ENCODE measurements at regions not wholly inside any gene's neighbourhood (a gene's known extent, or its start where the extent isn't known, plus 50 kb on each side); places are given as distances from the start of the nearest gene placed in this dataset.

DNA sequence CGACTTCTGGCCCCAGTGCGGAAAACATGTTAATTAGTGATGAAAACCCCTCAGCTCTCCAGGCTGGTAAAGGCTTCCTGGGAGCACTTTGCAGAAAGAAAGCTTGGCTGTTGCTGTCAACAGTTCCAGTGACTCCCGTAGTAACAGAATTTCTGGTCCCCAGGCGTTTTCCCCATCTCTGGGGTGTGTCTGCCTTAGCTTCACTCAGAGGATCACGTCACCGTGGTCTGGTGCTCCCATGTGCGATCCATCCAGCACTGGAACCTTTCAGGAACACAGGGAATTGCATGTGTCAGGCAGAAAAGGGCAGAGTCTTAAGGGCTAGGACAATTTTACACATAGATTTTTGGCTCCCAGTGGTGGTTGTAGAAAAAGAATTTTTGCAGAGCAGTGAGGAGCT lies 470.4 kb upstream of the USP24 start:
- peaks cover 12% of the 10 kb centered on the region; the same call in 1 of the 2 replicates for H3K9me3 ChIP-seq (ENCODE audit: insufficient read depth, low read length)
- no peak for TF ChIP-seq YY1 (IDR thresholded peaks at IDR 0.05; ENCODE audit: insufficient read depth, insufficient read length)
- no peak for TF ChIP-seq SUZ12 (IDR thresholded peaks at IDR 0.05; ENCODE audit: extremely low read depth, insufficient read depth, insufficient read length)
- no peak for TF ChIP-seq ZNF274 (IDR thresholded peaks at IDR 0.05; ENCODE audit: low read depth, low read length)
- no peaks in the 10 kb centered on the region for H3K36me3 ChIP-seq (ENCODE audit: insufficient read depth, insufficient read length, low read length)
- no peak for DNase-seq (ENCODE audit: low read depth, low spot score)
- H3K9ac ChIP-seq (ENCODE audit: insufficient read length, low read depth) = no peak overlapping the region
- H3K4me3 ChIP-seq (ENCODE audit: insufficient read length, low read depth) = no peak overlapping the region
- no peaks in the 10 kb centered on the region for H3K4me1 ChIP-seq (ENCODE audit: insufficient read depth, insufficient read length)
- H3K27me3 ChIP-seq (ENCODE audit: insufficient read depth, insufficient read length) = no peaks in the 10 kb centered on the region

DNA sequence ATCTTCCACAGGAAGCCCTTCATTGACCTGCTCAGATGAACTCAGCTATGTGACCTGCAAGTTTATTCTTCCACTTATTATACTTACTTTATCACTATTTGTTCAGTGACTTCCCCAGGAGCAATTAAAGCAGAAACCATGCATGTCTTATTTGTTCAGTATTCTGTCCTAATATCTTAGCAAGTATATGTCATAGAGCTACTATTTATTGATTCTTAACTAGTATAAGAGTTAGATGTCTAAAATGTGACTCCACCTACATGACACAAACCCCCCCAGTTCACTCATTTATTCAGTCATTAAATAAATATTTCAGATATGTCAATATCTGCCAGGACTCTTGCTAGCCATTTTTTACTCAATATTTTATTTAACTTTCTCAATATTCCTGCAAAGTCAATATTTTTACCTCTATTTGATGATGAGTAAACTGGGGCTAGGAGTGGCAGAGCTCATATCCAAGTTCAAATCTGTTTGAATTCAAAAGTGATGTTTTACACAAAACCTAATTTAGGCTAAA lies 469.0 kb upstream of the USP24 start:
- Histone ChIP-seq H3K9me3 (ENCODE audit: insufficient read depth, low read length) (peaks cover 12% of the 10 kb centered on the region; the same call in 1 of the 2 replicates), H3K4me3 (ENCODE audit: insufficient read length, low read depth) (no peak overlapping the region), H3K36me3 (ENCODE audit: insufficient read depth, insufficient read length, low read length) (no peaks in the 10 kb centered on the region), H3K4me1 (ENCODE audit: insufficient read depth, insufficient read length) (no peaks in the 10 kb centered on the region), H3K27me3 (ENCODE audit: insufficient read depth, insufficient read length) (no peaks in the 10 kb centered on the region), H3K9ac (ENCODE audit: insufficient read length, low read depth) (no peak overlapping the region)
- DNase-seq (ENCODE audit: low read depth, low spot score) = no peak
- TF ChIP-seq YY1 (IDR thresholded peaks at IDR 0.05; ENCODE audit: insufficient read depth, insufficient read length) (no peak), SUZ12 (IDR thresholded peaks at IDR 0.05; ENCODE audit: extremely low read depth, insufficient read depth, insufficient read length) (no peak), ZNF274 (IDR thresholded peaks at IDR 0.05; ENCODE audit: low read depth, low read length) (no peak)

GRCh38 chr1:55682198-55682597 lies 467.0 kb upstream of the USP24 start:
- Histone ChIP-seq H3K36me3 (ENCODE audit: insufficient read depth, insufficient read length, low read length) (no peaks in the 10 kb centered on the region), H3K4me3 (ENCODE audit: insufficient read length, low read depth) (no peak overlapping the region), H3K4me1 (ENCODE audit: insufficient read depth, insufficient read length) (no peaks in the 10 kb centered on the region), H3K9me3 (ENCODE audit: insufficient read depth, low read length) (peaks cover 12% of the 10 kb centered on the region; the same call in 1 of the 2 replicates), H3K9ac (ENCODE audit: insufficient read length, low read depth) (no peak overlapping the region), H3K27me3 (ENCODE audit: insufficient read depth, insufficient read length) (no peaks in the 10 kb centered on the region)
- no peak for DNase-seq (ENCODE audit: low read depth, low spot score)
- no peak for TF ChIP-seq ZNF274 (IDR thresholded peaks at IDR 0.05; ENCODE audit: low read depth, low read length)

- Histone ChIP-seq H3K9ac (ENCODE audit: insufficient read length, low read depth) (no peak overlapping the region), H3K4me1 (ENCODE audit: insufficient read depth, insufficient read length) (no peaks in the 10 kb centered on the region), H3K27me3 (ENCODE audit: insufficient read depth, insufficient read length) (no peaks in the 10 kb centered on the region), H3K4me3 (ENCODE audit: insufficient read length, low read depth) (no peak overlapping the region), H3K36me3 (ENCODE audit: insufficient read depth, insufficient read length, low read length) (no peaks in the 10 kb centered on the region), H3K9me3 (ENCODE audit: insufficient read depth, low read length) (peaks cover 12% of the 10 kb centered on the region; the same call in 1 of the 2 replicates)
- DNase-seq (ENCODE audit: low read depth, low spot score) = no peak
- TF ChIP-seq ZNF274 (IDR thresholded peaks at IDR 0.05; ENCODE audit: low read depth, low read length) = no peak
- TF ChIP-seq SUZ12 (IDR thresholded peaks at IDR 0.05; ENCODE audit: extremely low read depth, insufficient read depth, insufficient read length) = no peak
These were observed 464.8 kb upstream of the USP24 start for GRCh38 chr1:55679971-55680370.

DNA sequence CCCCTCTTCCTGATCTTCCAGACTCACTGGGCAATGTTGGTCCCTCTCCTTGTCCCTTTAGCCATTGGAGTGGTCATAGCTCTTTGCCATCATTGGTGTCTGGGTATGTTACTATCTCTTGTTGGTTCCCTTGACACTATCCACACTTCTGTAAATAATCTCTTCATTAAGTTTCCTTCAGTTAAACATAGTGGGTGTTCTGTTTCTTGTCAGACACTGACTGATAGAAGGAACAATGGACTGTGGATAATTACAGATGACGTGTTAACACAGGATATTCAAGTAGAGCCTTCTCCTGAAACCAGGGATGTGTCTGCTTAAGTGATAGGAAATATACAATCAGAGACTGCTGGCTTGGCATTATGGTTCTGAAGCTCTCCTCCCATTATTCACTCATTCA lies 458.3 kb upstream of the USP24 start:
- DNase-seq (ENCODE audit: low read depth, low spot score) = no peak
- Histone ChIP-seq H3K4me1 (ENCODE audit: insufficient read depth, insufficient read length) (no peaks in the 10 kb centered on the region), H3K36me3 (ENCODE audit: insufficient read depth, insufficient read length, low read length) (no peaks in the 10 kb centered on the region), H3K9me3 (ENCODE audit: insufficient read depth, low read length) (no peaks in the 10 kb centered on the region), H3K27me3 (ENCODE audit: insufficient read depth, insufficient read length) (no peaks in the 10 kb centered on the region), H3K4me3 (ENCODE audit: insufficient read length, low read depth) (no peak overlapping the region), H3K9ac (ENCODE audit: insufficient read length, low read depth) (no peak overlapping the region)
- TF ChIP-seq YY1 (IDR thresholded peaks at IDR 0.05; ENCODE audit: insufficient read depth, insufficient read length) = no peak

GRCh38 chr1:55670331-55671082 lies 455.3 kb upstream of the USP24 start:
- TF ChIP-seq SUZ12 (IDR thresholded peaks at IDR 0.05; ENCODE audit: extremely low read depth, insufficient read depth, insufficient read length) (no peak), YY1 (IDR thresholded peaks at IDR 0.05; ENCODE audit: insufficient read depth, insufficient read length) (no peak), ZNF274 (IDR thresholded peaks at IDR 0.05; ENCODE audit: low read depth, low read length) (no peak)
- Histone ChIP-seq H3K27me3 (ENCODE audit: insufficient read depth, insufficient read length) (no peaks in the 10 kb centered on the region), H3K9me3 (ENCODE audit: insufficient read depth, low read length) (peaks cover 7% of the 10 kb centered on the region; the same call in 1 of the 2 replicates), H3K4me3 (ENCODE audit: insufficient read length, low read depth) (no peak overlapping the region), H3K36me3 (ENCODE audit: insufficient read depth, insufficient read length, low read length) (no peaks in the 10 kb centered on the region), H3K4me1 (ENCODE audit: insufficient read depth, insufficient read length) (no peaks in the 10 kb centered on the region), H3K9ac (ENCODE audit: insufficient read length, low read depth) (no peak overlapping the region)
- no peak for DNase-seq (ENCODE audit: low read depth, low spot score)

- no peak for DNase-seq (ENCODE audit: low read depth, low spot score)
- Histone ChIP-seq H3K27me3 (ENCODE audit: insufficient read depth, insufficient read length) (no peaks in the 10 kb centered on the region), H3K4me1 (ENCODE audit: insufficient read depth, insufficient read length) (no peaks in the 10 kb centered on the region), H3K9me3 (ENCODE audit: insufficient read depth, low read length) (peaks cover 16% of the 10 kb centered on the region; the same call in 1 of the 2 replicates), H3K9ac (ENCODE audit: insufficient read length, low read depth) (no peak overlapping the region), H3K36me3 (ENCODE audit: insufficient read depth, insufficient read length, low read length) (no peaks in the 10 kb centered on the region), H3K4me3 (ENCODE audit: insufficient read length, low read depth) (no peak overlapping the region)
- TF ChIP-seq ZNF274 (IDR thresholded peaks at IDR 0.05; ENCODE audit: low read depth, low read length) (no peak), YY1 (IDR thresholded peaks at IDR 0.05; ENCODE audit: insufficient read depth, insufficient read length) (no peak), SUZ12 (IDR thresholded peaks at IDR 0.05; ENCODE audit: extremely low read depth, insufficient read depth, insufficient read length) (no peak)
These were observed 454.1 kb upstream of the USP24 start for GRCh38 chr1:55669293-55669692.

Measured in NT2/D1 (cell line).